Esophagus squamous epithelium (tissue), 4 donors: ENCODE measurements at regions not wholly inside any gene's neighbourhood (a gene's known extent, or its start where the extent isn't known, plus 50 kb on each side); places are given as distances from the start of the nearest gene placed in this dataset.

Experiments used
- CTCF ChIP-seq, 6 experiments: fragments of 450-650 bp in 4 of 6; fragments of 200-600 bp in 2 of 6; sonication (generic) in 2 of 6; IDR thresholded peaks; one replicate each; pipeline ENCODE4 v1.5.1; 2016 to 2019; ENCODE audit warnings: antibody characterized with exemption in 6 of 6, mild to moderate bottlenecking in 4 of 6, moderate library complexity in 4 of 6
- POLR2A ChIP-seq, 4 donors: fragments of 450-650 bp; IDR thresholded peaks; one replicate each; pipeline ENCODE4 v1.6.1; 2017; ENCODE audit warnings: antibody characterized with exemption in 4 of 4, mild to moderate bottlenecking in 4 of 4, moderate library complexity in 3 of 4

- no peak for TF ChIP-seq CTCF (IDR thresholded peaks at IDR 0.05)
- TF ChIP-seq POLR2A (IDR thresholded peaks at IDR 0.05) = no peak
Observed at GRCh38 chr2:59314031-59314766, 1073.1 kb upstream of the FANCL start.
